HG03521 (cell line): ENCODE measurements at regions not wholly inside any gene's neighbourhood (a gene's known extent, or its start where the extent isn't known, plus 50 kb on each side); places are given as distances from the start of the nearest gene placed in this dataset.
"Not testable (repeated sequence)": the region's sequence is repeated elsewhere in the genome, so short reads cannot be mapped to it uniquely, and the experiment has no call there.

Experiments
- ATAC-seq: cut with Tn5 transposase; IDR thresholded peaks from one replicate; pipeline ENCODE4 v1.9.1; 2021; ENCODE audit warnings: mild to moderate bottlenecking, moderate library complexity; ENCODE audit not compliant: unreplicated experiment

DNA sequence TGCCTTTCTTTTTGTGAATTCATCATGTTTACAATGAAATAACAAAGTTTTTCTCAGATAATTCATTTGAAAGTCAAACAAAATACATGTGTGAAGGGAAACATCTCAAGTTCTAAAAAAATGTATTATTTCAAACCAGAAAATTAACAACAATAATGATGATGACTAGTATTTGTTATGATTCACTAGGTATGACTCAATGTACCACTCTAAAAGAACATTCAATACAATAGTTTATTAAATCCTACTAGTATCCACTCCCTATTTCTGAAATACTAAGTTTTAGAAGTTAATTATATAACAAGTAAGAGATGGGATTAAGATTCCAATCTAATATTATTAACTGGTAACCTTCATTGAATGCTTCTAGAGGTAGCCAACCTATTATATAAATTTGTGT, 1444.8 kb upstream of the CDH8 start:
- ATAC-seq, result no peak

DNA sequence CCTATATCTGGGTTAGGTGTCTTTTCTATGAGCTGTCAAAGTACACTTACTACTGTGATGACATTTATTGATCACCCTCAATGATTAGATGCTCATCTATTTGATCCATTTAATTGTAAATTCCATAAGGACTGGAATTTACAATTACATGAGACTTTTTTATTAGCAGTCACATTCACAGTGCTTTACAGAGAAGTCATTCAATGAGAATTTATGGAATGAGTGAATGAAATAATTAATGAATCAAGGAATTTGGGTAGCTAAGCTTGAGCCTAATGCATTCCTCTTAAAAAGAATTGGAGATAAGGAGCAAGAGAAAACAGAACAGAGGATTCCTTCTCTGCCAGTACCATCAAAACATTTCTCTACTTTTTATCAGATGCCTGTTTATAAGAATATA, 1437.5 kb upstream of the CDH8 start:
- ATAC-seq, result no peak

DNA sequence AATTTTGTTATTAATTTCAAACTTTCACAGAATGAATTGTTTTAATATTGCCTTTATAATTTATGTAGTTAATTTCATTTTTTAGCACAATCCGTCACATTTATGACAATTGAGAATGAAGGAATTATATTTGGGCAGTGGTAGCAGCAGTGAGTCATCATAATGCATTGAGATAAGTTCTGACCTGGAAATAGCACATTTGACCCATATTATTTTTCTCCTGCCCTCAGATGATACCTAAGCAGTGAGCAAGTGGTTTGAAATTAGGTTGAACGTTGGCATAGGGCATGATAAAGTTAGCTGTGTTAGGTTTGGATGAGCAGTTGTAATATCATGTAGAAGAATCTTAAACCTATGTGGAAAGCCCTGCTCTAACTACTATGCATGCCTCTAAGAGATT, 1431.3 kb upstream of the CDH8 start:
- ATAC-seq, result no peak

DNA sequence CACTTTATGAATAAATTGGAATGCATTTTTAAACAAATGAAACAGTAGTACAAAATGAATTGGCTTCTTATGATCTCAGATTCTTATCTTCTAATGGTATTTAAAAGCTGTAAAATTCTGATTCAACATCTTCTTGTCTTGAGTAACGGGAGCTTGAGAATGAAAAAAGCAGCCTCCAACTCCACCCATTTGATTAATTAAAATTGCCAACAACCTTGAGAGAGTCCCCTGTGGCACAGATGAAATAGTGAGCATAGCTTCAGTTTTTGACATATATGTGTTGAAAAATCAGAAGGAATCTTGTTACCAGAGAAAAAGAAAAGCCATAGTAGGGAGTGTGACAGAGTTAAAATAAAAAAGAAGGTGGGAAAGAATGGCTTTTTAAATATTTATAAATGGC, 1426.1 kb upstream of the CDH8 start:
- no peak for ATAC-seq

DNA sequence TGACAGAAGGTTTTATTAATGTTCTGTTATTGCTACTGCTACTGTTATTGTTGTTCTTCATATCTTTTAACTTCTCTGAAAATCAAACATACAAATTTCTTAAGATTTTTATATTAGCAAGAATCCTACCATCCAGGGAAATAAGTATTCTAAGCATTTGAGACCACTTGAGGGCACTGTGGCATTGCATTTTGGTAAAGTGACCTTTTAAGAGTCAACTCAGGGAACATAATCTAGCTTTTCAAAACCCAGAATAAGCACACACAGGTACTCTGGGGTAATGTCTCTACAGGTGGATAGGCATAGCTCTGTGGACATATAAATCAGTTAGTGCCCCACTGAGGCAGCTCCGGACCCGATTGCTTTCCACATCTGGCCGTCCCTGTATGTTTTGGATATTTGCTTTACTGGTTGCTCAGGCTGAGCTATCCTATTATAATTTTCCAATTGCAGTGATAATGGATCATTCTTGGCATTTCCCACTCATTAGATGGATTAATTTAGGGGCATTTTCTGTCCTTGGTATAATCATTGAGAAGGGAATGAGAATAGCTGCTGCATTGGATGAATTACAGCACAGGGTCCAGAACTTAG, 1425.1 kb upstream of the CDH8 start:
- ATAC-seq, result no peak

DNA sequence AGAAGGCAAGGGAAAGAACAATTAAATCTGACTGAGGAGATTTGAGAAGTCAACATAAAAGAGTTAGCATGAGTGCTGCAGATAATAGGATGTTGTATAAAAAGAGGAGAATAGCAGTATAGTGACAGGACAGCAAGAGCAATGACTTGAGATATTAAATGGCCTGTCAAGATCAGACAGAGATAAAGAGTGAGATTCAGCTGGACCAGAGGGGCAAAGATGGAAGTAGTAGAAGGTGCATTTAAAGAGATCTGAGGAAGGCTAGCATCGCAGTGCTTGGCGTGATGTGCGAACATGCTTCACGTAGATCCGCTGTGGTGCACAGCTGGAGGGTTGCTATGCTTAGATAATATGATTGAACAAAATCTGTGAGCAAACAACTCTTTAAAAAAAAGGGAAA, 1422.6 kb upstream of the CDH8 start:
- ATAC-seq, result no peak

DNA sequence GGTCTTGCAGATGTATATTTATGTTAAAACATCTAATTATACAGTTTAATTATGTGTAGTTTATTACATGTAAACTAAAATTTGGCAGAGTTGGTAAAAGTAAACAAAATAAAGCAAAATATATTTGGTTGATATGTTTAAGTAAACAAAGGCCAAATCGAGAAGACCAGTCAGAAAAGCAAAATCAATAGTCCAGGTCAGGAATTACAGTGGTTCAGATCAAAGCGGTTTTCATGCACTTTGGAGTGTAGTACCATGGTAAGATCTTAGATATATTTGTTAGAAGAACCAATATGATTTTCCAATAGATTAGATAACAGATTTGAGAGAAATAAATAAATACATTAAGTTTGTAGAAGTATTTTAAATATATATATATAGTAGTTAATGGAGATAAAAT, 1421.6 kb upstream of the CDH8 start:
- no peak for ATAC-seq

DNA sequence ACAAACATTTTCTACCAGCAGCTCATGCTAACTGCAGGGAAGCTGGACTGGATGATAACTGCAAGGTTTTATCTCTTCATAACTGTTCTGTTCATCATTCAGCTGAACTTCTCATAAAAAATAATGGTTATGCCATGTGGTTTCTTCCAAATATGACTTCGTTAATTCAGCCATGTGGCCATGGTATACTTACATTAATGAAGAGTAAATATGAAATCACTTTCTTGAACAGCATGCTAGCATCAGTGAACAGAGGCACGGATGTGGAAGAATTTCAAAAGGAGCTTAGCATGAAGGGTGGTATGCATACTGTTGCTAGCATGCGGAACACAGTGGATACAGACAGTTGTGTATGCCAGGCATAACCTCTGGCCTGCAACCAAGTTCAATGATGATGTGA, 1417.0 kb upstream of the CDH8 start:
- no peak for ATAC-seq

DNA sequence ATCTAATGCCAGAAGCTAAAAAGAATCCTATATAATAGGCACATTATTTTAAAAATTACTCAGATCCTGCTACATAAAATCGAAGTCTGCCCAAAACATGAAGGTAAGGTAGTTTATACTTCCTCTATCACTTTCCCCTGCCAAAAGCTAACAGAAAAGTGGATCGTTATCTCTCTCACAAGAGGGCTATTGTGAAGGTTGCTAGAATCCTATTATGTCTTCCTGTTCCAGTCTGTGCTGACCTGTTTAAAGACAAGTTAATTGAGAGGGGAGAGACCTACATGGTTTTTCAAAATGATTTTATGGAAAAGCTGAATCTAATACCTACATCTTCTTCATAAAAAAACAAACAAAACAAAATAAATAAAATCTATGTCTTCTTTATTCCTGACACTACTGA, 1410.9 kb upstream of the CDH8 start:
- no peak for ATAC-seq

DNA sequence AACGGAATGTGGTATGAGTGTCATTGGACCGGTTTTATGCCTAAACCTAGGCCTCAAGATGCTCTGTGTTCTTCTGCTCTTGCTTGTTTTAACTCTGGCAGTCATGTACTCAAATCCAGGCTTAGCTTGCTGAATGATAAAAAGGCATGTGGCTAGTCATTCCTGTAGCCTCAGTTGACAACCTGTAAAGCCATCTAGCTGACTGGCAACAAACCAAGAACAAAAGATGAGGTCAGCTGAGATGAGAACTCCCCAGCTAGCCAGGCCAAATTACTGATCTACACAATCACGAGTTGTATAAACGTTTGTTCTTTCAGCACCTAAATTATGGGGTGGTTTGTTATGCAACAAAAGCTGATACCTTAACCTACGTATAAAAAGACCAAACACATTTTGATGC, 1406.0 kb upstream of the CDH8 start:
- ATAC-seq, result no peak

DNA sequence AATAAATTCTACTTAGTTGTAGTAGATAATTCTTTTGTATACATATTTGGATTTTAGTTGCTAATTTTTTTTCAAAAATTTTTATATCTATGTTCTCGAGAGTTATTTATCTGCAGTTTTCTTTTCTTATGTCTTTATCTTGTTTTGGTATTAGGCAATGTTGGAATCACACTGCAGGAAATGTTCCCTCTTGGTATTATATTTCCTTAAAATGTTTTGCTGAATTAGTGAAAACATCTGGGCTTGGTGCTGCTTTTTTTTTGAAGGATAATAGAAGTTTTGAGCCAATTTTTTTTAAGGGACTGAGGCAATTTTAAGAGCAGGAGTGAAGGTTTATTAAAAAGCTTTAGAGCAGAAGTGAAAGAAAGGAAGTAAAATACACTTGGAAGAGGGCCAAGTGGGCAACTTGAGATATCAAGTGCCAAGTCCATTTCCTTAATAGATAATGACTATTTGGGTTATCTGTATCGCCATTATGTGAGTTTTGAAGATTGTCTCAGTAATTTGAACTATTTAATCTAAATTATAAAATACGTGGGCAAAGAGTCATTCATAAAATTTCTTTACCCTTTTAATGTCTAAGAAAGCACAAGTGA, 1390.1 kb upstream of the CDH8 start:
- ATAC-seq, result no peak

DNA sequence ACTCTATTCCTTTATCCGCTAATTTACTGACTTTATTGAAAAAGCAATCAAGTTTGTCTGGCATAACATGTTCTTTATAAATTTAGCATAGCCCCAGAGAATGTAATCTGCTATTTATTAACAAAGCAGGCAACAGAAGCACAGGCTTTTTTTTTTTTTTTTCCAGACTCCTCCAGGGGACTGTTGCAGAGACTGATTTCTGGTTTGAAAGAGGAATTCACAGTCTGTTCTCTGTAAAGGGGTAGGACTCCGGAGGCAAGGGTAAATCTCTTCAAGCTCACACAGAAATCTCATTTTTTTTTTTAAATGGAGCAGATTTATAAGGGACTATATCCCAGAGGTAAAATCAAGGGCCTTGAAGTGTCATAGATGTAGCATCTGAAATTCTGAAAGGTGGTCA, 1386.5 kb upstream of the CDH8 start:
- ATAC-seq, result no peak

DNA sequence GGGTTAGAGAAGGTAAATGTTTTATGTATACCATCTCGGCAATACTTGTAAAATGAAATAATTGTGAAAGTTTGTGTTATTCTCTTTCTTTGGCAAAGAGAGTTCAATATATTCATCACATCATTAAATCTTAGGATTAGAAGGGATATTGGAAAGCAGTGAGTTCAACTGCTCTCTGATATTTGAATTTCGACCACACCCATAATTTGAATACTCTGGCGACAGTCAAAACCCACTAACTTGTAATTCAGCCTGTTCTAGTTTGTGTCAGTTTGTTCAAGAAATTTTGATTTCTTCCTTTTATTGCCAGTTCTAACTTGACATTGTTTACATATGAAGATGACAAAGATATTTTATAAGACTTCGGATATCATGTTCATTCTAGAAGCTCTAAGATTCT, 1380.5 kb upstream of the CDH8 start:
- ATAC-seq, result no peak

DNA sequence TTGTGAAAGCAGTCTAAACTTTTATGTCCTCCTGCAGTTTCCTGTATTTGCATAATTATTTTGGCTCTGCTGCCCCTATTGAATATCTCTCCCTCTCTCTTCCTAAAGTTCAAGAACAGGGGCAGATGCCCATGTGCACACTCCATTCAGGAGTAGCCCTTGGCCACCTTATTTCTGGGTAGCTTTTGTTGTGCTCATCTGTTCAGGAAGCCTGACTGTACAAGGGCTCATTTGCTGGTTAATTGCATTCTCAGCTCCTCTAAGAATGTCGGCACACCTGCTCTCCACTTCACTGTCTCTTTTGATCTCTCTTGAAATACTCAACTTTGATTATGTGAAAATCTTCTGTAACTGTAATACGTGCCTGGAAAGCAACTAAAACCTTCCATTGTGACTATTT, 1378.8 kb upstream of the CDH8 start:
- ATAC-seq, result no peak

DNA sequence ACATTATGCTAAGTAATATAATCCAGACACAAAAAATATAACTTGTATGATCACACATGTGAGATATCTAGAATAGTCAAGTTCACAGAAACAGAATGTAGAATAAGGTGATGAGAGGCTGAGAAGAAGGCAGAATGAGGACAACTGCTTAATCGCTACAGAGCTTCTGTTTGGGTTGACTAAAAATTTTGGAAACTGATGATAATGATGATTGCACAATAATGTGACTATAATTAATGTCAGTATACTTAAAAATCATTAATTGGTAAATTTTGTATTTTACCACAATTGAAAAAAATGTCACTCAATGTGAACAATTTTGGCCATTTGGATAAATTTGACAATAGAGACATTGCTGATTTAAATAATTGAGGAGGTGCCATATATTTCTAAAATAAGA, 1374.4 kb upstream of the CDH8 start:
- no peak for ATAC-seq

DNA sequence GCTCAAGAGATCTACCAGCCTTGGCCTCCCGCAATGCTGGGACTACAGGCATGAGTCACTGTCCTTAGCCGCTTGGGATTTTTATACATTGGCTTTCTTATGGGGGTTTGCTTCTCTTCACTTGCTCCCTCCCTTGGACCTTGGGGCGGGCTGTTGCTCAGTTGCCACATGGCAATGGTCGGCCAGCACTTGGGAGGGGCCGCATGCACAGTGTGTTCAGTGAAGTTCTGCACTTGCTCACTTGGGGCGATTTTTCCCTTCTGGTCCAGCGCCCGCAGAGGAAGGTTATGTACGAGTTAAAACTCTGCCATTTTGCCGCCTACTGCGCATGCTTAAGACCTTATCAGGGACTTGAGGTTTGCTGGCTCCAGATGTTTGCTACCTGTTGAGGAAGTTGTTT, 1367.6 kb upstream of the CDH8 start:
- ATAC-seq, result no peak

DNA sequence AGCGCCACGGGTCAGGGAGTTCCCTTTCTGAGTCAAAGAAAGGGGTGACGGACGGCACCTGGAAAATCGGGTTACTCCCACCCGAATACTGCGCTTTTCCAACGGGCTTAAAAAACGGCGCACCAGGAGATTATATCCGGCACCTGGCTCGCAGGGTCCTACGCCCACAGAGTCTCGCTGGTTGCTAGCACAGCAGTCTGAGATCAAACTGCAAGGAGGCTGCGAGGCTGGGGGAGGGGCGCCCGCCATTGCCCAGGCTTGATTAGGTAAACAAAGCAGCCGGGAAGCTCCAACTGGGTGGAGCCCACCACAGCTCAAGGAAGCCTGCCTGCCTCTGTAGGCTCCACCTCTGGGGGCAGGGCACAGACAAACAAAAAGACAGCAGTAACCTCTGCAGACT, 1352.0 kb upstream of the CDH8 start:
- ATAC-seq, result not testable (repeated sequence)

DNA sequence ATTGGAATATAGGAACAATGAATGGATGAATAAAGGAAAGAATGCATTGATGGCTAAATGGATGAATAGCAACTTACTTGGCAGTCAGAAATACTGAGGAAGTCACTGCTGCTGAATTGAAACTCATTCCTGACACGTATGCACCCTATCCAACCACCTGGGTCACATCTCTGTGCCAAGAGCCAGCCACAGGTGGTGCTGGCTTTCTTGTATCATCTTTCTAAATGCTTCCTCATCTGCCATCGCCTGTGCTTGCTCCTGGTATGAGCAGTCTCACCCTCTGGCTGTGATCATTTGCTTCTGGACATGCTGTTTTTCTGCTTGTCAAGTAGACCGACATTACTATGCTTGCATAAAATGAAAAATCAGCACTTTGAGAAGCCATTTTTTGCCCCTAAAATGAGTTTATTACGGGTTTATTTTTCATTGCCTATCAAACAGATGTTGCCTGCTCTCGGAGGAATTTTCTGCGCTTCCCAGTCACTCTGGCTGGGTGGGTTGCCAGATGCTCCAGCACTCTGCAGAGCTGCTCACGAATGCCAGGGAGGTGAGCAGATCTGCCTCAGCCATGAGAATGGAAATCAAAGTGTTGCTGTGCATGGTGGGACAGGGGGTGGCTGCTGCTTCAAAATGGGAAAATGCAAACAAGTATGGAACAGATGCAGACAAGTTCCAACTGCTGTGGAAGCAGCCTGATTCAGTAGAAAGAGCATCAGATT, 1349.6 kb upstream of the CDH8 start:
- ATAC-seq, result no peak

DNA sequence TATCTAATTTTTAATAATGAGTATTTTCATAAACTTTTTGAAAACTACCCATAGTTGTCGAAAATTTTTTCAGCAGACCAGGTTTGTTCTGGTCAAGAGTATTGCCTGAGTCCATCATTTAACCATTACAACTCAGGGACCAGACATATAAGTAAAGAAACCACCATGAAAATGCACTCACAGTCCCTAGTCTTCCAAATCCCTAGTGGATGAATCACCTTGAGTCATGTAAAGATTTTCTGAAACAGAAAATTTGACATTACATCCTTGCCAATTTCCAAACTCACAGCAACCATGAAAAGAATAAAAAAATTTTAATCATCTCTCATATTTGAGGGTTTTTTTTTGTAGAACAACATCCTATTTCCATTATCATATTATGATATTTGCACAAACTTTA, 1337.5 kb upstream of the CDH8 start:
- ATAC-seq, result no peak

DNA sequence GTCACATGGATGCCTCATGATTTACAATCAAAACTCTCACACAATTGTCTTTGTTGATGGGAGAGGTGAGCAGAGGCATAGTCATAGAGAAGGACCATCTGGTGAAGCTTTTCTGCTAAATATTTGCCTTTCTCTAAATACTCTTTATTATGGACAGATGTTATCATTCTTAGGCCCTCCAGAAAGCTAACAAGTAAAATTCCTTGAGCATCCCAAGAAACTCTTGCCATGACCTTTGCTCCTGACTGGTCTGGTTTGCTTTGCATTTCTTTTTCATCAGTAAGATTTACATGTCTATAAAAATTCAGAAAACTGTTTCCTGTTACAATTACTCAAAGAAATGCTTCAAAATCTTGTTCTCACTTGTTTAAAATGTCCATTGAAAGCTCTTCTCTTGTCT, 1336.6 kb upstream of the CDH8 start:
- ATAC-seq, result no peak

DNA sequence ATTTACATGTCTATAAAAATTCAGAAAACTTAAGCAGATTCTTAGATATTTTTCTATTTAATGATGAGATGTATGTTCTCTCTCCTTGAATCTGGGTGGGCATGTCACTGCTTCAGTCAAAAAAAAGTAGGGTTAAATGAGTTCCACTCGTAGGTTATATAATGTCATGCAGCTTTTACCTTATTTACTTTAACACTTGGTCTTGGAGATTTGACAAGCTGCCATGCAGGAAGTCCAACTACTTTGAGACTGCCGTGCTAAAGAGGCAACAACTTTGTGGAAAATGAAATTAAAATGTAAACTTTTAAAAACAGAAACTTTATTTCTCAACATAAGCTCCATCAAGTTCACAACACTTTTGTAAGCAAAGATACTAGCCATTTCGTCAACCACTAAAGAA, 1336.0 kb upstream of the CDH8 start:
- no peak for ATAC-seq

DNA sequence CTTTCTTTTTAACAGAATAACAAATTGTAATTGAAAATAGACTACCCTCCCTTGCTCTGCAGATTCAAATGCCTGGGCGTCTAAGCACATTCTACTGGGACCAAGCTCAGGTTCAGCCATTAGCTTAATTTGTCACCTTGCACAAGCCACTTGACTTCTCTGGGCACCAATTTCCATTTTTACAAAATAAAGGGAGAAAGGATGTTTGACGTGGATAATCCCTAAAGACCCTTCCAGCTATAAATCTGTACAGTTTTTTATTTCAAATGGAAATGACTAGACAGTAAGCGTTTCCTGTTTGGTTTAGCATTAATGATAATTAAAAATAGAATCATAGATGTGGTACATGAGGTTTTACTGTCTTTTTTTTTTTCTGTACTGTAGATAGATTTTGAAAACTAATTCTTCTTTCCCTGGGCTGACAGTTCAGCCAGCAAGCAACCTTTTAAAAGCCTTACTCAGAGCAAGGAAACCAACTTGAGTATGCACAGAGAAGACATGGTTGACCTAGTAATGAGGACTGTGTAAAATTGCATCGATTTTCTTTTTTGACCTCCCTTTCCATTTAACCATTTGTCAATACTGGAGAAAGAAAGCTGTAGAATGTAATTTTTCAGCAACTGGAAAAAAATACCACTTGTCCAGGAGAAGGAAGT, 1329.5 kb upstream of the CDH8 start:
- no peak for ATAC-seq
